ENCODE measurements at regions not wholly inside any gene's neighbourhood (a gene's known extent, or its start where the extent isn't known, plus 50 kb on each side); places are given as distances from the start of the nearest gene placed in this dataset.

GRCh38 chr14:44168566-44168965, 338.5 kb downstream of the FSCB start:
- H3K4me3 ChIP-seq (ENCODE audit: low read depth, low read length), result no peak overlapping the region
- no peaks in the 10 kb centered on the region for H3K27me3 ChIP-seq (ENCODE audit: control insufficient read depth, insufficient read depth, low read length)
- DNase-seq (ENCODE audit: low read depth), result no peak
- H3K36me3 ChIP-seq (ENCODE audit: control insufficient read depth, insufficient read depth, low read length), result no peaks in the 10 kb centered on the region
- no peak for TF ChIP-seq CTCF (IDR thresholded peaks at IDR 0.05; ENCODE audit: insufficient read depth, low read length, severe bottlenecking)
- no peak for FAIRE-seq

DNA sequence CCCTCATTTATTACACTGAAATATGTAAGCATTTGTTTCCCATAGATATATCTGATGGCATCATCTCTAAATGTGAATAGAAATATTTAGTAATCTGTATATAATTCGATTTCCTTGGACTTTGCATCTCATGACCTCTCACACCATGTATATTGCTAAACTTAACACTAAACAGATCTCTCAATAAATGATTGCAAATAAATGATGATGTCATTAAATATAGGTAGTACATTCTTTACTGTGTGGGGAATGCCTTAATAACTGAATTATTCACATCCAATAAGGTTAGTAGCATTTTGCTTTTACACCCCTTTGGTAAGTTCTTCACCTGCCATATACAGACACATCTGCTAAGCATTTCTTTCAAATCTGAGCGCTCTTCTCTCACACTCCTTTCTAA, 340.5 kb downstream of the FSCB start:
- H3K4me3 ChIP-seq (ENCODE audit: low read depth, low read length), result no peak overlapping the region
- TF ChIP-seq CTCF (IDR thresholded peaks at IDR 0.05; ENCODE audit: insufficient read depth, low read length, severe bottlenecking), result no peak
- no peak for FAIRE-seq
- H3K27me3 ChIP-seq (ENCODE audit: control insufficient read depth, insufficient read depth, low read length), result no peaks in the 10 kb centered on the region
- DNase-seq (ENCODE audit: low read depth), result no peak
- H3K36me3 ChIP-seq (ENCODE audit: control insufficient read depth, insufficient read depth, low read length), result no peaks in the 10 kb centered on the region

GRCh38 chr14:44165936-44166335, 341.1 kb downstream of the FSCB start:
- TF ChIP-seq CTCF (IDR thresholded peaks at IDR 0.05; ENCODE audit: insufficient read depth, low read length, severe bottlenecking), result no peak
- H3K36me3 ChIP-seq (ENCODE audit: control insufficient read depth, insufficient read depth, low read length), result no peaks in the 10 kb centered on the region
- no peak overlapping the region for H3K4me3 ChIP-seq (ENCODE audit: low read depth, low read length)
- no peaks in the 10 kb centered on the region for H3K27me3 ChIP-seq (ENCODE audit: control insufficient read depth, insufficient read depth, low read length)
- FAIRE-seq (no peak), DNase-seq (ENCODE audit: low read depth) (no peak)

DNA sequence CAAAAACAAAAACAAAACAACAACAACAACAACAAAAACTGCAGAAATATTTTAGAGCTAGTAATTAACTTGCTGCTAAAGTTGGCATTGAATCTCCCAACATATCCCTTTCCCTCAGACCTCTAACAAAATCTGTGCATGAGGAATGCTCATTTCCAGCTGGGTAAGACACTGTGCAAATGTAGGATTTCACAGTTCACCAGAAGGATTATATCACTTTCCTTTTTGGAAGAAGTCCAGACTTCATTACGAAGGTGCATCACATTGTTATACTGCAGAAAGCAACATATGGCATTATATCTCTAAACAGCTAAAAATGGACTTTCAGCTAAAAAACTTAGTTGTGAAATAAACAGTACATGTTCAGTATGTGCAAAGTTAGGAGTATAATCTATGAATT, 341.8 kb downstream of the FSCB start:
- no peaks in the 10 kb centered on the region for H3K36me3 ChIP-seq (ENCODE audit: control insufficient read depth, insufficient read depth, low read length)
- DNase-seq (ENCODE audit: low read depth) (no peak), FAIRE-seq (no peak)
- no peak overlapping the region for H3K4me3 ChIP-seq (ENCODE audit: low read depth, low read length)
- H3K27me3 ChIP-seq (ENCODE audit: control insufficient read depth, insufficient read depth, low read length), result no peaks in the 10 kb centered on the region
- TF ChIP-seq CTCF (IDR thresholded peaks at IDR 0.05; ENCODE audit: insufficient read depth, low read length, severe bottlenecking), result no peak

DNA sequence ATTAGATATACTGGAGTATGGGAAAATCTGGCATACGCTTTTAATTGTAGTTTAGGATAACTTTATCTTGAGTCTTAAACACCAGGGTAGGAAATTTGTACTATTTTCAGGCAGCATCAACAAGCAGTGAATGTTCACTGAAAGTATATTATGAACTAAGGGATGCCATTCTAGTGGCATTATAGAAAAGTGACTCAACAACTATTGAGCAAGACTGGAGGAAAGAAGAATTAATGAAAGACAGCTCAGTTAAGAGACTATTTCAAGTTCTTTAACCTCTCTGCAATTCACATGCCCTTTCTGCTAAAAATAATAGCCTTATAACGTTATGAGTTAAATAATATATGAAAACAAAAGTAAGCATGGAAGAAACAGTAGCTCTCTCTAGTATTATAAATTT, 343.1 kb downstream of the FSCB start:
- DNase-seq (ENCODE audit: low read depth), result peak; percentile 8
- Histone ChIP-seq H3K36me3 (ENCODE audit: control insufficient read depth, insufficient read depth, low read length) (no peaks in the 10 kb centered on the region), H3K4me3 (ENCODE audit: low read depth, low read length) (no peak overlapping the region), H3K27me3 (ENCODE audit: control insufficient read depth, insufficient read depth, low read length) (no peaks in the 10 kb centered on the region)
- no peak for TF ChIP-seq CTCF (IDR thresholded peaks at IDR 0.05; ENCODE audit: insufficient read depth, low read length, severe bottlenecking)
- no peak for FAIRE-seq

GRCh38 chr14:44162197-44162596, 344.9 kb downstream of the FSCB start:
- Histone ChIP-seq H3K27me3 (ENCODE audit: control insufficient read depth, insufficient read depth, low read length) (no peaks in the 10 kb centered on the region), H3K4me3 (ENCODE audit: low read depth, low read length) (no peak overlapping the region), H3K36me3 (ENCODE audit: control insufficient read depth, insufficient read depth, low read length) (no peaks in the 10 kb centered on the region)
- FAIRE-seq (peak; percentile 47), DNase-seq (ENCODE audit: low read depth) (no peak)
- TF ChIP-seq CTCF (IDR thresholded peaks at IDR 0.05; ENCODE audit: insufficient read depth, low read length, severe bottlenecking), result no peak
